ENCODE measurements at regions not wholly inside any gene's neighbourhood (a gene's known extent, or its start where the extent isn't known, plus 50 kb on each side); places are given as distances from the start of the nearest gene placed in this dataset.

DNA sequence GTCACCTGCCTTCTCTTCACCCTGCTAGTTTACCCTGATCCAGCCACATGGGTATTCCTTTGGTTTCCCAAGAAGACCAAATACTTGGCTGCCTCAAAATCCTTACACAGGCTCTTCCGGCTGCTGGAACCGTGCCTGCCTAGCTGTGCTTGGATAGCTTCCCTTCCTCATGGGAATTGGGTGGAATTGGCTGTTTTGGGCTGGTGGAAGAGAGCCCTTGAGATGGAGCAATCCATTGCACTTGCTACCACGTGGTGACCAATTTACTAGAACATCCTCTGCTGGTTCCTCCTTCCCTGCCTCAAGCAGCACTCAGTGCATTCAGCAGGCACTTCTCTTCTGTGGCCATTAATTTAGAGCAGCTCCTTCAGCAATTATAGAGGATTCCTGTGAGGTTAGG lies 119.3 kb upstream of the AP1S2 start:
- TF ChIP-seq, protein P1, sequence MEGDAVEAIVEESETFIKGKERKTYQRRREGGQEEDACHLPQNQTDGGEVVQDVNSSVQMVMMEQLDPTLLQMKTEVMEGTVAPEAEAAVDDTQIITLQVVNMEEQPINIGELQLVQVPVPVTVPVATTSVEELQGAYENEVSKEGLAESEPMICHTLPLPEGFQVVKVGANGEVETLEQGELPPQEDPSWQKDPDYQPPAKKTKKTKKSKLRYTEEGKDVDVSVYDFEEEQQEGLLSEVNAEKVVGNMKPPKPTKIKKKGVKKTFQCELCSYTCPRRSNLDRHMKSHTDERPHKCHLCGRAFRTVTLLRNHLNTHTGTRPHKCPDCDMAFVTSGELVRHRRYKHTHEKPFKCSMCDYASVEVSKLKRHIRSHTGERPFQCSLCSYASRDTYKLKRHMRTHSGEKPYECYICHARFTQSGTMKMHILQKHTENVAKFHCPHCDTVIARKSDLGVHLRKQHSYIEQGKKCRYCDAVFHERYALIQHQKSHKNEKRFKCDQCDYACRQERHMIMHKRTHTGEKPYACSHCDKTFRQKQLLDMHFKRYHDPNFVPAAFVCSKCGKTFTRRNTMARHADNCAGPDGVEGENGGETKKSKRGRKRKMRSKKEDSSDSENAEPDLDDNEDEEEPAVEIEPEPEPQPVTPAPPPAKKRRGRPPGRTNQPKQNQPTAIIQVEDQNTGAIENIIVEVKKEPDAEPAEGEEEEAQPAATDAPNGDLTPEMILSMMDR (IDR thresholded peaks at IDR 0.05): no peak
- TF ChIP-seq POLR2A (IDR thresholded peaks at IDR 0.05): no peak
